Inferior parietal cortex (tissue), 1 donor: ENCODE measurements at regions not wholly inside any gene's neighbourhood (a gene's known extent, or its start where the extent isn't known, plus 50 kb on each side); places are given as distances from the start of the nearest gene placed in this dataset.
"Not testable (repeated sequence)": the region's sequence is repeated elsewhere in the genome, so short reads cannot be mapped to it uniquely, and the experiment has no call there.

Experiments
- DNase-seq: peaks from one replicate; pipeline ENCODE4 v3.0.0-alpha.2; 2016; ENCODE audit errors: extremely low spot score

DNA sequence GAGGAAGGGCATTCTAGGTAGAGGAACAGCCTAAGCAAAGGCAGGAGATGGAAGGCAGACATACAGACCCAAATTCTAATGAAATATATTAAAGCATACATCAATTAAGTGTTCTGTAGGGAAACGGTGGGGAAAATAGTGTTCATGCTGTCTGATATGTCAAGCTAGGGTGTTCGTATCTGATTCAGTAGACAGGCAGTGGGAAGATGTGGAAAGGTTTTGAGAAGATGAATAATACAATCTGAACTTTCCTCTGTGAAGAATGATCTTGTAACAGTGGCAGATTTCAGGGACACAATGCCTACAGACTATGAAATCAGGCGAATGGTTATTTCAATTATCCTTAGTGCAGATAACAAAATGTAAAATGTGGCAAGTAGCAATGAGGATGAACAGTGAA, 594.2 kb downstream of the KCTD12 start:
- no peak for DNase-seq

DNA sequence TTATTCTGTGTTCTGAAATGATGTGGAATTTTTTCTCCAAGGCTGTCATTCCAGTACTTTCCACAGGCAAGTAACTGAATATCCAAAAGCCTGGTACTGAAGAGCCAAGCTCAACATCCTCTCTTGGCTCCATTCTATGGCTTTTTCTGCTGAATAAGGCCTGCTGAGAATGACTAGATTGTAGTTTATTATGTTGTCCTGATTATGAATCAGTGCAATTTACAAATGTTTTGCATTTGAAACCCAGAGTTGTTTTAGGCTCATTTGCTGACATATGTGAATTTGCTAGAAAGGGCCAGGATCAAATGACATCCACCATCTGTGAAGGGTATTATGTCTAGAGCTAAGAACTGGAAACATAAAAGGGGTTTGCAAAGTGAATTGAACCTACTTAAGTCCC, 596.6 kb downstream of the KCTD12 start:
- no peak for DNase-seq

- DNase-seq, result no peak
These were observed 600.0 kb downstream of the KCTD12 start for GRCh38 chr13:76286178-76286577.

DNA sequence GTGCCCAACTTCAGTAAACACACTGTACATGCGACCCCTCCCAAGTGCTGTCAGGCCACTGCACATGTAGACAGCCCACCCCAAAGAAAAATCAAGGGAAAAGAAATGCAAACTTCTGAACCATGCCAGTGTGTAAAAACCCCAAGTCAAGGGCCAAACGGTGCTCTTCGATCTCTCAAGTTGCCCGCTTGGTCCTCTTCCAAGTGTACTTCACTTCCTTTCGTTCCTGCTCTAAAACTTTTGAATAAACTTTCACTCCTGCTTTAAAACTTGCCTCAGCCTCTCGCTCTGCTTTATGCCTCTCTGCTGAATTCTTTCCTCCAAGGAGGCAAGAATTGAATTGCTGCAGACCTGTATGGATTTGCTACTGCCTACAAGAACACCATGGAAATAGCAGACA, 600.7 kb downstream of the KCTD12 start:
- no peak for DNase-seq

DNA sequence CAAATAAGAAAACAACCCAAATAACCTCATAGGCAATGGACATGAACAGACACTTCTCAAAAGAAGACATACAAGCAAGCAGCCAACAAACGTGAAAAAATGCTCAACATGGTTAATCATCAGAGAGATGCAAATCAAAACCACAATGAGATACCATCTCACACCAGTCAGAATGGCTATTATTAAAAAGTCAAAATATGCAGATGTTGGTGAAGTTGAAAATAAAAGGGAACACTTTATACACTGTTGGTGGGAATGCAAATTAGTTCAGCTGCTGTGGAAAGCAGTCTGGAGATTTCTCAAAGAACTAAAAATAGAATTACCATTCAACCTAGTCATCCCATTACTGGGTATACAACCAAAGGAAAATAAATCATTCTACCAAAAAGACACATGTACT, 606.4 kb downstream of the KCTD12 start:
- DNase-seq, result not testable (repeated sequence)

DNA sequence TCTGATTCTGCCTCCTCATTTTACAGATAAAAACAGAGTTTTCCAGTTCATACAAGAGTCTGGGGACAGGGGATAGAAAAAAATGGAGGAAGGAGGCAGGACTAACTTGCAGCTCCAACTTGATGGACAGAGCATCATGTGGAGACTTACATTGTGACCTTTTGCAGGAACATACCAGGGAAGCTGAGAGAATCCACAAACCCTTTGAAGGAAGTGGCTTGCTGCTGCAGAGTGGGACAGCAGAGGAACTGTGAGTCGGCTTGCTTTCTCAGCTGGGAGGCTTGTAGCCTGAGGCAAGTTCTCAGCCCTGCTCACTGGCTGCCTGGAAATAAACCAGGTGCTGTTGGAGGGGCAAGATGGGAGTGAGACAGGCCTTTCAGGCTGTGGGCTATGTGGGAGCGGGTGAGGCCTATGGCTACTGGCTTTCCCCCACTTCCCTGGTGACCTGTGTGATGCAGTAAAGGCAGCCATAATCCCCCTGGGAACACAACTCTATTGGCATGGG, 614.4 kb downstream of the KCTD12 start:
- no peak for DNase-seq

- not testable (repeated sequence) for DNase-seq
These were observed 617.9 kb downstream of the KCTD12 start for GRCh38 chr13:76268307-76268706.

DNA sequence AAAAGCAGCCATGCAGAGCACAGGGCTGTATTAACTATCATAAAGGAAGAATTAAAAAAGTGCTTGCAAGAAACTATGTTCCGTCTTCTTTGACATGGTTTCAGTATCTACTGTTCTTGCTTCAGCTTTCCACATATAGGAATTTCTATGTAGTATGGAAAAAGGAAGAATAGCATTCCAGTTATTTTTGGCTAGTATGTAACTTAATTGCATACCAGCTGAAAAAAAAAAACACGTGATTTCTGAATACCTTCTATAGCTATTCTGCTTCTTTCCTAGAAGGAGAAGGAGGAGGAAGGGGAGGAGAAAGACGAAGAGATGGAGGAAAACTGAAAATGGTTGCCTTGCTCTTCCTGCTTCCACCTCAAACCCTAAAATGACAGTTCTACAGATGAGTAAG, 619.0 kb downstream of the KCTD12 start:
- DNase-seq, result no peak

DNA sequence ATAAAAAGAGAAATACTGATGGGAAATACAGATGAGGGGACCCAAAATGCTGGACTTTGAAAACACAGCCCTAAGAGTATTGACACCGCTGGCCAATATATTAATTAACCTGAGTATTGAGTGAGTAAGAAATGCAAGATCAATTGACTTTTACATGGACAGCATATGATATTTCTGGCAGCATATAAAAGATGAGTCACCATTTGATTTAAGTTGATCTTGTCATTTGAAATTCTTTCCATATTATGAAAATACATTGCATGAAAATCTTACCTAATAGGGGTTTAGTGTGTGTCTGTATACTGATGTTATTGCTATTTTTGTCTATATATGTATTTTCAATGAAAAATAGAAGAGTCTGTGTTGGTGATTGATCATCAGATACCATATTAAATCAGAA, 619.6 kb downstream of the KCTD12 start:
- DNase-seq, result no peak

DNA sequence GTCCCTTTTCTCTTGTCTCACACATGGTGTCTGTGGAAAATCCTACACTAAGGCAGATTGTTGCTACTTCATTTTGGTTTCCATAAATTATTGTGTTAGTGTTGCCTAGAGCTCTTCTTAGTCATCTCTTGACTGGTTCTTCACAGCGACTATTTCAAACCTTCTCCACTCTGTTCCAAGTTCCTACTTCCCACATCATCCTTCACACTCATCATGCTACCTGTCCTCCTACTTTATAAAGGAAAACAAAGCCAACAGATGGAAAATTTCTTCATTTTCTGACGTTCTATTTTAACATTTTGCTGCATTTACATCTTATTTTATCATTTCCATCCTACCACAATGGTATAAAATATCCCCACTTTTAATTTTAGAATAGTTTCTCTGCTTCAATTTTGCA, 614.1 kb downstream of the LMO7 start:
- DNase-seq, result peak; percentile 51

GRCh38 chr13:76245920-76246319, 609.8 kb downstream of the LMO7 start:
- no peak for DNase-seq

- DNase-seq, result no peak
These were observed 609.1 kb downstream of the LMO7 start for GRCh38 chr13:76245211-76245610.

DNA sequence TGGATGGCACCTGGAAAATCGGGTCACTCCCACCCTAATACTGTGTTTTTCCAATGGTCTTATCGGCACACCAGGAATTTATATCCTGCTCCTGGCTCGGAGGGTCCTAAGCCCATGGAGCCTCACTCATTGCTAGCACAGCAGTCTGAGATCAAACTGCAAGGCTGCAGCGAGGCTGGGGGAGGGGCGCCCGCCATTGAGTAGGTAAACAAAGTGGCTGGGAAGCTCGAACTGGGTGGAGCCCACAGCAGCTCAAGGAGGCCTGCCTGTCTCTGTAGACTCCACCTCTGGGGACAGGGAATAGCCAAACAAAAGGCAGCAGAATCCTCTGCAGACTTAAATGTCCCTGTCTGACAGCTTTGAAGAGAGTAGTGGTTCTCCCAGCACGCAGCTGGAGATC, 607.0 kb downstream of the LMO7 start:
- not testable (repeated sequence) for DNase-seq

DNA sequence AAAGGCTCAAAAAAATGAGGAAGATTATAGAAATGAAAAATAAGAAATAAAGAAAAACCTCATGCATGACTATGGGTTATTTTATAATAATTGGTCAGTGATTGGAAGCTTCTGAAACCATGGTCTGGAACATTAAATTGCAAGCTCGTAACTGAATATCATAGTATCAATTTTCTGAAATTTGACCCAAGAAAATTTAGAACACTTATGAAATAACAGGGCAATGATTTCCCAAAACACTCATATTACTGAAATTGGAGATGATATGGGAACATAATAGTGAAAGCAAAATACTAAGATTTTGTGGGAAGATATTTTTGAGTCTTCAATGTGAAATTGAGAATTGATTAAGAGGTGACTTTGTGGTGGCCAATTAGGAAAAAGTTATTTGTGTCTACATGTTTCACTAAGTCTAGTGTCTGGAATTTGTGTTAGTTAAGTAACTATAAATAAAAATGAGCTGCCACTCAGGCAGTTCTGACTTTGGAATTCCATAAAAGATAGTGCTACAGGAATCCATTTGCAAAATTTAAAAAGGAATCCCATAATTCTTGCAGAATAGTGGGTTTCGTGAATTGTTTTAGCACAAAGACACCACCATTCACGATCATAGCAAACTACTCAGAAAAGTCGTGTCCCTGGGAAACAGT, 603.0 kb downstream of the LMO7 start:
- no peak for DNase-seq

DNA sequence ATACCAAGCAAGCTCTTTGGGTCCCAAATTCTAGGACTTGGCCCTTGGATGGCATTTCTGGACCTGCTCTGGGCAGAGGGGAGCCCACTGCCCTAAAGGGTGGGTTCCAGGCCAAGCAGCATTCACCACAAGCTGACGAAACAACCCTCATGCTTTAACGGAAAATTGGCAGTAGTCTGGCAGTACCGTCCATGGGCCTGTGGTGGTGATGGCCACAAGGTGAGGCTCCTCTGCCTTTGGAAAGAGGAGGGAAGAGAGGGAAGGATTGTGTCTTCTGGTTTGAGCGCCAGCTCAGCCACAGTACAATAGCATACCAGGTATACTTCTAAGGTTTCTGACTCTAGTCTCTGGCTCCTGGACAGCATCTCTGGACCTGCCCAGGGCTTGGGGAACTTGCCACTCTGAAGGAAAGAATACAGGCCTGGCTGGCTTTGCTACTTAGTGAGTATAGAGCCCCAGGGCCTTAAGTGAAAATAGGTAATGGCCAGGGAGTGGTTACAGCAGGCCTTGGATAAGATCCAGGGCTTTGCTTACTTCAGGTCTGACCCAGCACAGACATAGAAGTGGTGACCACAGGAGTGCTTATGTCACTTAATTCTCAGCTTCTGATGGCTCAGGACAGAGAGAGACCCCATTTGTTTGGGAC, 595.5 kb downstream of the LMO7 start:
- no peak for DNase-seq

GRCh38 chr13:76229281-76229680, 593.2 kb downstream of the LMO7 start:
- DNase-seq, result no peak

GRCh38 chr13:76226941-76227340, 590.8 kb downstream of the LMO7 start:
- DNase-seq, result no peak

DNA sequence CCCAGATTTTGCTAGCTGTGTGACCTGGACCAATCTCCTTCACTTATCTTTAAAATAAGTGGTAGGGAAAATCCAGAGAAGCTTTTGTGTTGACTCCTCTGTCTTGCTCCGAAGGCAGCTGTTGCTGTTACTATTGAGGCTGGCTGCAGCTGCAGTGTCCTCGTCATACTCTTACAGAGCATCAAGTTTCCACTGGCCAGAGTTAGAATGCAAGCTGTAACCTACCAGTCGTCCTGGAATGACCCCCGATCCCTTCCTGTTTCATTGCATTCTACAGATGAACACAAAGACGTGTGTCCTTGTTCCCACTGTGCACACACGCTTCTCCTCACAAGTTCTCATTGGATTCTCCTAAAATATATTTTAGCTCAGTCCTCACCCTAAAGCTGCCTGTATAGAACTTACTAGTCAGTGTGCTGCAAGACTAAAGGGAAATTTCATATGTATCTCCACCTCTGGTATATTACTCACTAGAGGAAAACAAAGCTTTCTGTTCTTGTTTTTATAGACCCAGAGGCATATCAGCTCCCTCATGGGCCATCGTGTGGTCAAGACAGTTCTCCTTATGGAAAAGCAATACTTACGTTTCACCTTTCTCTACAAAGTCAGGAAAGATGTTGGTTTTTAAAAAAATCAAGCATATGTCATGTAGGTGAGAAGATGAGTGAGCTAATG, 589.8 kb downstream of the LMO7 start:
- DNase-seq, result no peak

DNA sequence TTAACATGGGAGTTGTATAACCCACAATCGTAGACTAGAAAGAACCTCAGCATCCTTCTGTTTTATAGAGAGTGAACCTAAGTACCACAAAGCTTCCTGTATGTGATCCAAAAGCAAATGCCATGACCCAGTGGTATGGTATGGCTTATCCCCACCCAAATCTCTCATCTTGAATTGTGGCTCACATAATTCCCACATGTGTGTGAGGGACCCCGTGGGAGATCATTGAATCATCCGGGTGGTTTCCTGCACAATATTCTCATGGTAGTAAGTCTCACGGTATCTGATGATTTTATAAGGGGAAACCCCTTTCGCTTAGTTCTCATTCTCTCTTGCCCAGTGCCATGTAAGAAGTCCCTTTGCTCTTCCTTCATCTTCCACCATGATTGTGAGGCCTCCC, 587.9 kb downstream of the LMO7 start:
- DNase-seq, result no peak

DNA sequence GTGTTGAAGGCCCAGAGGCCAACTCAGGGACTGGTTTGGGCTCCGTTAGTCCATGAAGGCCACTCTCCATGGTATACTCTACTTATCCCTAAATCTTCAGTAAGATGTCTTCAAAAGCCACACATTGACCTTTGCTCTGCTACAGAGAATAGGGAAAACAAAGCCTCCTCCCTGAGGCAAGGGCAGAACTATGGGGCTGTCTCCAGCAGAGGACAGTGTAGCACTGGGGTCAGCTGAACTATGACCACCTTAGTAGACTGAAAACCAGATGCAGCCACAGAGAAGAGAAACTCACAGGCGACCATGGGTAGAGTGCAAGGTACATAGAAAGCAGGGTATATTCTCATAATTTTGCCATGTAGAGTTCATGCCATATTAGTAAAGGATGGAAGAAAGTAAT, 587.4 kb downstream of the LMO7 start:
- DNase-seq, result no peak

DNA sequence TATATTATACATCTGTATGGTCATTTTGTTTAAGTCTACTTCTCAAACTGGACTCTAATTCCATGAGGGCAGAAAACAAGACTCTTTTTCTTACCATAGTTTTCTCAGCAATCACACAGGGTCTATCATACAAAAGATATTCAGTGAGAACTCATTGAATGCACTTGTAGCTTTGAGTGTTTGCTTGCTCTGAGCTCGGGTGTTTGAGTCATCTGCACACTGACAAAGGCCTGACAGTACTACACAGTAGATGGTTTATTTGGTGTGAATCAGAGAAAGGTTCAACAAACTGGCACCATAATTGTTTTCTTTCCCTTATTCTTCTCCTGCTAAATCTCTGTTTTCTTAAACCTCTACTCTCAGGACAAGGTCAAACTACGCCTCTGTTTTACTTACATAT, 586.4 kb downstream of the LMO7 start:
- DNase-seq, result no peak

DNA sequence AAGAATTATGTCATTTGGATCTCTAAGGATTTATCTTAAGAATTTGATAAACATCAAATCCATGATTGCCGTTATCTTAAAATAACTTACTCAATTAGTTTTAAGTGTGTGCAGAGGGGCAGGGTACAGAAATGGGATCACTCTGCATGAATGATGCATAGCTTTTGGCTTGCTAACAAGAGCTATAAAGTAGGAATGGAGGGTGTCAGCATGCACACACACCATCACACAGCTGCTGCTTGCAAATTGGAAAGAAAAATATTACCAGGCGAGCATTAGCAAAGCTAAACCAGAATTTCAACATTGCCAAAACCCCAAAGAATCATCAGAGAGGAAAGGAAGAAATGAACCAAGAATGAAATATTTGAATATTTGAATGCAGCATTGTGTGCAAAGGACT, 580.6 kb downstream of the LMO7 start:
- no peak for DNase-seq

GRCh38 chr13:76214001-76214400, 577.9 kb downstream of the LMO7 start:
- DNase-seq, result no peak
